Brain microvascular endothelial cell (primary cell): ENCODE measurements at regions not wholly inside any gene's neighbourhood (a gene's known extent, or its start where the extent isn't known, plus 50 kb on each side); places are given as distances from the start of the nearest gene placed in this dataset.

Experiments
- DNase-seq: peaks from one replicate; pipeline ENCODE4 v3.0.0-alpha.2; 2020
- H3K27ac ChIP-seq: fragments of 250-450 bp; sonication (Bioruptor Pico); 2 replicates; pipeline ENCODE4 v1.5.1; 2020; ENCODE audit warnings: mild to moderate bottlenecking, moderate library complexity
- H3K27me3 ChIP-seq: fragments of 250-450 bp; sonication (Bioruptor Pico); replicated peaks from 2 replicates; pipeline ENCODE4 v1.5.1; 2020; ENCODE audit warnings: mild to moderate bottlenecking
- H3K36me3 ChIP-seq: fragments of 250-450 bp; sonication (Bioruptor Pico); replicated peaks from 2 replicates; pipeline ENCODE4 v1.5.1; 2020; ENCODE audit warnings: mild to moderate bottlenecking
- H3K4me3 ChIP-seq: 2 replicates; pipeline ENCODE4 v1.5.1; 2011; ENCODE audit warnings: low read depth, mild to moderate bottlenecking, control low read depth, low read length, moderate library complexity
- CTCF ChIP-seq: IDR thresholded peaks from 2 replicates; pipeline ENCODE4 v1.5.1; 2011; ENCODE audit warnings: low read depth, mild to moderate bottlenecking, moderate library complexity, low read length, control low read depth, inconsistent platforms; ENCODE audit errors: missing control alignments
- in situ Hi-C: cut with HindIII; loops from 2 replicates; pipeline ENCODE4 v1.10.0; 2017; ENCODE audit warnings: low sequenced_read_pairs, low pct_ligation_motif_present

GRCh38 chr10:6748981-6749635, 169.0 kb upstream of the PRKCQ start:
- in situ Hi-C loops: no loop called here
- H3K36me3 ChIP-seq: no peaks in the 10 kb centered on the region
- H3K4me3 ChIP-seq: no peak overlapping the region
- DNase-seq: peak; percentile 7
- TF ChIP-seq CTCF: no peak
- H3K27me3 ChIP-seq: no peaks in the 10 kb centered on the region
- no peak overlapping the region for H3K27ac ChIP-seq

- Histone ChIP-seq H3K27ac (no peak overlapping the region), H3K36me3 (no peaks in the 10 kb centered on the region), H3K4me3 (no peak overlapping the region), H3K27me3 (no peaks in the 10 kb centered on the region)
- in situ Hi-C loops: no loop called here
- TF ChIP-seq CTCF: no peak
- DNase-seq: no peak
These were observed 168.0 kb upstream of the PRKCQ start for GRCh38 chr10:6748029-6748428.

GRCh38 chr10:6746782-6747181, 166.7 kb upstream of the PRKCQ start:
- Histone ChIP-seq H3K4me3 (no peak overlapping the region), H3K36me3 (no peaks in the 10 kb centered on the region), H3K27ac (no peak overlapping the region), H3K27me3 (no peaks in the 10 kb centered on the region)
- in situ Hi-C loops: no loop called here
- DNase-seq: no peak
- no peak for TF ChIP-seq CTCF

GRCh38 chr10:6743291-6743849, 163.3 kb upstream of the PRKCQ start:
- H3K36me3 ChIP-seq: no peaks in the 10 kb centered on the region
- no peak for DNase-seq
- H3K4me3 ChIP-seq: no peak overlapping the region
- in situ Hi-C loops: no loop called here
- no peaks in the 10 kb centered on the region for H3K27me3 ChIP-seq
- TF ChIP-seq CTCF: no peak
- H3K27ac ChIP-seq: no peak overlapping the region

- in situ Hi-C loops: no loop called here
- no peak for TF ChIP-seq CTCF
- Histone ChIP-seq H3K27me3 (no peaks in the 10 kb centered on the region), H3K36me3 (no peaks in the 10 kb centered on the region), H3K27ac (no peak overlapping the region), H3K4me3 (no peak overlapping the region)
- no peak for DNase-seq
These were observed 161.5 kb upstream of the PRKCQ start for GRCh38 chr10:6741541-6741941.
